Right lobe of liver (tissue), 6 donors: ENCODE measurements at regions not wholly inside any gene's neighbourhood (a gene's known extent, or its start where the extent isn't known, plus 50 kb on each side); places are given as distances from the start of the nearest gene placed in this dataset.

ENCODE experiments used
- ATAC-seq, 4 donors: fragments of 200-7000 bp; cut with Tn5 transposase; one replicate each; pipeline ENCODE4 v1.9.1; 2020; ENCODE audit warnings: mild to moderate bottlenecking in 4 of 4, moderate library complexity in 4 of 4
- DNase-seq, 3 donors: peaks; one replicate each; pipeline ENCODE4 v3.0.0-alpha.2; 2020
- H3K27ac ChIP-seq, 3 donors: fragments of 200-600 bp; one replicate each; pipeline ENCODE4 v1.8.0; 2022
- H3K27me3 ChIP-seq, 2 donors: fragments of 200-600 bp; one replicate each; pipeline ENCODE4 v1.8.0; 2022
- H3K36me3 ChIP-seq, 4 donors: fragments of 200-600 bp; sonication (generic) in 1 of 4; one replicate each; pipeline versions ENCODE4 v1.5.1 to v1.8.0; 2017 to 2022; ENCODE audit warnings: control low read depth in 1 of 4
- H3K4me1 ChIP-seq, 4 donors: fragments of 200-600 bp; sonication (generic) in 1 of 4; one replicate each; pipeline versions ENCODE4 v1.5.1 to v1.8.0; 2017 to 2022; ENCODE audit warnings: control low read depth in 1 of 4
- H3K4me3 ChIP-seq, 3 donors: fragments of 200-600 bp; one replicate each; pipeline ENCODE4 v1.8.0; 2022
- H3K9me3 ChIP-seq, 4 donors: fragments of 200-600 bp; sonication (generic) in 1 of 4; one replicate each; pipeline versions ENCODE4 v1.5.1 to v1.8.0; 2017 to 2022; ENCODE audit warnings: control low read depth in 1 of 4
- CTCF ChIP-seq, 4 donors: fragments of 200-600 bp in 3 of 4; fragments of 450-650 bp in 1 of 4; IDR thresholded peaks; one replicate each; pipeline versions ENCODE4 v1.5.1 to v1.8.0; 2016 to 2022; ENCODE audit warnings: antibody characterized with exemption in 4 of 4, mild to moderate bottlenecking in 2 of 4
- POLR2A ChIP-seq: fragments of 450-650 bp; IDR thresholded peaks from one replicate; pipeline ENCODE4 v1.6.1; 2017; ENCODE audit warnings: antibody characterized with exemption, mild to moderate bottlenecking
- WGBS: methylation state at CpG from one replicate; pipeline ENCODE4 v1.1.6; 2018; ENCODE audit warnings: low coverage, low lambda C conversion rate; ENCODE audit not compliant: insufficient coverage; ENCODE audit errors: missing lambda C conversion rate; 5-methylcytosine and 5-hydroxymethylcytosine counted together
- intact Hi-C, 2 donors: fragments of 100-400 bp; cut with DNase I; formaldehyde crosslinking; loops; one replicate each; pipeline versions ENCODE4 v1.11.2 to v1.14.1; 2022
- donor health status: DM: no; HTN: yes; CAD: no.
- donor health status: DM: no; HTN: no; CAD: no.
- donor health status: DM: no; HTN: no; CAD: no.
- donor health status: DM: no; HTN: yes; CAD: no.
- donor health status: DM: no; HTN: yes; CAD: no.

GRCh38 chr3:42027571-42027970 lies 63.6 kb upstream of the TRAK1 start:
- Histone ChIP-seq H3K4me3 (no peak overlapping the region), H3K9me3 (no peaks in the 10 kb centered on the region), H3K27ac (no peak overlapping the region), H3K27me3 (no peaks in the 10 kb centered on the region), H3K4me1 (peaks cover 0 to 49% (median 8%) of the 10 kb centered on the region in 4 donors), H3K36me3 (no peaks in the 10 kb centered on the region)
- intact Hi-C loops, result no loop called here
- ATAC-seq (no peak), DNase-seq (no peak)
- WGBS, result 87% methylated on average over 5 of the region's 5 CpGs
- no peak for TF ChIP-seq CTCF (IDR thresholded peaks at IDR 0.05)
- TF ChIP-seq POLR2A, result no peak

- Histone ChIP-seq H3K4me3 (no peak overlapping the region), H3K4me1 (peaks cover 0 to 29% (median 10%) of the 10 kb centered on the region in 4 donors), H3K27me3 (no peaks in the 10 kb centered on the region), H3K9me3 (no peaks in the 10 kb centered on the region), H3K27ac (peak overlapping the region; percentile 42 to 59 (median 52)), H3K36me3 (no peaks in the 10 kb centered on the region)
- ATAC-seq (peak; percentile 75 to 88 (median 86)), DNase-seq (peak; percentile 71 to 78 (median 77))
- intact Hi-C loops, result no loop called here
- WGBS, result 22% methylated on average over 7 of the region's 7 CpGs
- no peak for TF ChIP-seq CTCF (IDR thresholded peaks at IDR 0.05)
- TF ChIP-seq POLR2A, result no peak
Observed at GRCh38 chr3:42025370-42026138, 63.7 kb upstream of the ULK4 start.

- intact Hi-C loops, result no loop called here
- Histone ChIP-seq H3K27ac (peak overlapping the region; percentile 42 to 59 (median 52)), H3K27me3 (no peaks in the 10 kb centered on the region), H3K4me3 (no peak overlapping the region), H3K9me3 (no peaks in the 10 kb centered on the region), H3K4me1 (peaks cover 0 to 34% (median 14%) of the 10 kb centered on the region in 4 donors), H3K36me3 (no peaks in the 10 kb centered on the region)
- TF ChIP-seq POLR2A, result no peak
- TF ChIP-seq CTCF (IDR thresholded peaks at IDR 0.05), result no peak
- 29% methylated on average over 10 of the region's 10 CpGs for WGBS
- ATAC-seq, result peak; percentile 51 to 62 (median 54)
- DNase-seq, result no peak
Observed at GRCh38 chr3:42024591-42025351, 62.9 kb upstream of the ULK4 start.

GRCh38 chr3:42023380-42023779 lies 61.5 kb upstream of the ULK4 start:
- no peaks in the 10 kb centered on the region for H3K36me3 ChIP-seq
- TF ChIP-seq CTCF (IDR thresholded peaks at IDR 0.05), result no peak
- TF ChIP-seq POLR2A, result no peak
- no peak for ATAC-seq
- DNase-seq, result no peak
- no peaks in the 10 kb centered on the region for H3K9me3 ChIP-seq
- WGBS, result 83% methylated on average over 8 of the region's 8 CpGs
- H3K27me3 ChIP-seq, result no peaks in the 10 kb centered on the region
- H3K27ac ChIP-seq, result no peak overlapping the region
- H3K4me3 ChIP-seq, result no peak overlapping the region
- intact Hi-C loops, result no loop called here
- H3K4me1 ChIP-seq, result peaks cover 0 to 48% (median 23%) of the 10 kb centered on the region in 4 donors
